IPS-18a (cell line): ENCODE measurements at regions not wholly inside any gene's neighbourhood (a gene's known extent, or its start where the extent isn't known, plus 50 kb on each side); places are given as distances from the start of the nearest gene placed in this dataset.

Source experiments
- H3K27ac ChIP-seq: one replicate; pipeline ENCODE4 v1.5.1; 2013; ENCODE audit warnings: low read length
- H3K27me3 ChIP-seq: one replicate; pipeline ENCODE4 v1.6.1; 2013; ENCODE audit warnings: mild to moderate bottlenecking, low read length; ENCODE audit not compliant: control insufficient read depth, insufficient read depth
- H3K36me3 ChIP-seq: one replicate; pipeline ENCODE4 v1.6.1; 2013; ENCODE audit warnings: low read depth, low read length; ENCODE audit not compliant: control insufficient read depth
- H3K4me1 ChIP-seq: one replicate; pipeline ENCODE4 v1.6.1; 2013; ENCODE audit warnings: low read depth, low read length; ENCODE audit not compliant: control insufficient read depth
- H3K4me3 ChIP-seq: one replicate; pipeline ENCODE4 v1.5.1; 2013; ENCODE audit warnings: low read length
- H3K9ac ChIP-seq: one replicate; pipeline ENCODE4 v1.6.1; 2013; ENCODE audit warnings: mild to moderate bottlenecking, low read length, moderate library complexity
- H3K9me3 ChIP-seq: one replicate; pipeline ENCODE4 v1.6.1; 2013; ENCODE audit warnings: low read depth, low read length; ENCODE audit not compliant: control insufficient read depth

GRCh38 chr2:152858594-152859265 lies 140.3 kb downstream of the ARL6IP6 start:
- Histone ChIP-seq H3K27me3 (no peaks in the 10 kb centered on the region), H3K4me3 (no peak overlapping the region), H3K9ac (no peak overlapping the region), H3K9me3 (peaks cover 20% of the 10 kb centered on the region), H3K36me3 (no peaks in the 10 kb centered on the region), H3K27ac (no peak overlapping the region), H3K4me1 (no peaks in the 10 kb centered on the region)

GRCh38 chr2:152846697-152847470 lies 128.5 kb downstream of the ARL6IP6 start:
- Histone ChIP-seq H3K36me3 (no peaks in the 10 kb centered on the region), H3K27me3 (no peaks in the 10 kb centered on the region), H3K9ac (no peak overlapping the region), H3K4me1 (no peaks in the 10 kb centered on the region), H3K4me3 (no peak overlapping the region), H3K9me3 (no peaks in the 10 kb centered on the region), H3K27ac (no peak overlapping the region)

- Histone ChIP-seq H3K27me3 (no peaks in the 10 kb centered on the region), H3K9ac (no peak overlapping the region), H3K4me3 (no peak overlapping the region), H3K4me1 (no peaks in the 10 kb centered on the region), H3K9me3 (no peaks in the 10 kb centered on the region), H3K27ac (no peak overlapping the region), H3K36me3 (no peaks in the 10 kb centered on the region)
Measured at GRCh38 chr2:152835674-152836073, 117.3 kb downstream of the ARL6IP6 start.

- H3K9ac ChIP-seq = no peak overlapping the region
- no peaks in the 10 kb centered on the region for H3K36me3 ChIP-seq
- H3K4me3 ChIP-seq = no peak overlapping the region
Measured at GRCh38 chr2:152827944-152828343, 109.5 kb downstream of the ARL6IP6 start.

GRCh38 chr2:152826581-152827279 lies 108.3 kb downstream of the ARL6IP6 start:
- Histone ChIP-seq H3K36me3 (no peaks in the 10 kb centered on the region), H3K9me3 (no peaks in the 10 kb centered on the region), H3K9ac (no peak overlapping the region), H3K27me3 (no peaks in the 10 kb centered on the region), H3K4me3 (no peak overlapping the region), H3K4me1 (no peaks in the 10 kb centered on the region), H3K27ac (no peak overlapping the region)

More at GRCh38 chr2:152827944-152828343, 109.5 kb downstream of the ARL6IP6 start:
- no peak overlapping the region for H3K27ac ChIP-seq
- H3K27me3 ChIP-seq = no peaks in the 10 kb centered on the region
- H3K9me3 ChIP-seq = no peaks in the 10 kb centered on the region
- H3K4me1 ChIP-seq = no peaks in the 10 kb centered on the region

- H3K36me3 ChIP-seq = no peaks in the 10 kb centered on the region
- no peak overlapping the region for H3K4me3 ChIP-seq
- no peak overlapping the region for H3K27ac ChIP-seq
- no peak overlapping the region for H3K9ac ChIP-seq
- no peaks in the 10 kb centered on the region for H3K9me3 ChIP-seq
- no peaks in the 10 kb centered on the region for H3K4me1 ChIP-seq
- no peaks in the 10 kb centered on the region for H3K27me3 ChIP-seq
Measured at GRCh38 chr2:152825834-152826233, 107.4 kb downstream of the ARL6IP6 start.

- H3K27me3 ChIP-seq = no peaks in the 10 kb centered on the region
- no peaks in the 10 kb centered on the region for H3K4me1 ChIP-seq
Measured at GRCh38 chr2:152823905-152824304, 105.5 kb downstream of the ARL6IP6 start.

GRCh38 chr2:152822676-152823075 lies 104.3 kb downstream of the ARL6IP6 start:
- Histone ChIP-seq H3K4me1 (no peaks in the 10 kb centered on the region), H3K27me3 (no peaks in the 10 kb centered on the region), H3K36me3 (no peaks in the 10 kb centered on the region), H3K4me3 (no peak overlapping the region), H3K27ac (no peak overlapping the region), H3K9me3 (no peaks in the 10 kb centered on the region), H3K9ac (no peak overlapping the region)

More at GRCh38 chr2:152823905-152824304, 105.5 kb downstream of the ARL6IP6 start:
- H3K9me3 ChIP-seq = no peaks in the 10 kb centered on the region
- H3K36me3 ChIP-seq = no peaks in the 10 kb centered on the region
- H3K4me3 ChIP-seq = no peak overlapping the region
- H3K9ac ChIP-seq = no peak overlapping the region
- no peak overlapping the region for H3K27ac ChIP-seq

- Histone ChIP-seq H3K4me3 (no peak overlapping the region), H3K27ac (no peak overlapping the region), H3K9ac (no peak overlapping the region), H3K36me3 (no peaks in the 10 kb centered on the region), H3K9me3 (no peaks in the 10 kb centered on the region), H3K4me1 (no peaks in the 10 kb centered on the region), H3K27me3 (no peaks in the 10 kb centered on the region)
Measured at GRCh38 chr2:152820048-152820447, 101.6 kb downstream of the ARL6IP6 start.

GRCh38 chr2:152815634-152816257 lies 97.3 kb downstream of the ARL6IP6 start:
- H3K27ac ChIP-seq = no peak overlapping the region
- no peak overlapping the region for H3K4me3 ChIP-seq
- no peaks in the 10 kb centered on the region for H3K36me3 ChIP-seq
- no peaks in the 10 kb centered on the region for H3K27me3 ChIP-seq
- H3K9ac ChIP-seq = no peak overlapping the region
- H3K9me3 ChIP-seq = no peaks in the 10 kb centered on the region
- H3K4me1 ChIP-seq = no peaks in the 10 kb centered on the region

- no peaks in the 10 kb centered on the region for H3K4me1 ChIP-seq
- no peak overlapping the region for H3K9ac ChIP-seq
- H3K9me3 ChIP-seq = no peaks in the 10 kb centered on the region
- no peak overlapping the region for H3K27ac ChIP-seq
- no peaks in the 10 kb centered on the region for H3K27me3 ChIP-seq
- no peak overlapping the region for H3K4me3 ChIP-seq
- H3K36me3 ChIP-seq = no peaks in the 10 kb centered on the region
Measured at GRCh38 chr2:152814475-152815030, 96.1 kb downstream of the ARL6IP6 start.
